ENCODE measurements at regions not wholly inside any gene's neighbourhood (a gene's known extent, or its start where the extent isn't known, plus 50 kb on each side); places are given as distances from the start of the nearest gene placed in this dataset.

GRCh38 chr9:8115570-8115969 lies 316.0 kb upstream of the DMAC1 start:
- TF ChIP-seq EZH2phosphoT487 (IDR thresholded peaks at IDR 0.05; ENCODE audit: insufficient read depth, low read depth) = no peak
- TF ChIP-seq EZH2 (IDR thresholded peaks at IDR 0.05; ENCODE audit: insufficient read depth, poor library complexity, severe bottlenecking) = no peak
